GM19025 (cell line): ENCODE measurements at regions not wholly inside any gene's neighbourhood (a gene's known extent, or its start where the extent isn't known, plus 50 kb on each side); places are given as distances from the start of the nearest gene placed in this dataset.

ENCODE experiments used
- ATAC-seq: cut with Tn5 transposase; IDR thresholded peaks from one replicate; pipeline ENCODE4 v1.9.1; 2021; ENCODE audit warnings: mild to moderate bottlenecking, low read depth, moderate library complexity; ENCODE audit not compliant: unreplicated experiment

DNA sequence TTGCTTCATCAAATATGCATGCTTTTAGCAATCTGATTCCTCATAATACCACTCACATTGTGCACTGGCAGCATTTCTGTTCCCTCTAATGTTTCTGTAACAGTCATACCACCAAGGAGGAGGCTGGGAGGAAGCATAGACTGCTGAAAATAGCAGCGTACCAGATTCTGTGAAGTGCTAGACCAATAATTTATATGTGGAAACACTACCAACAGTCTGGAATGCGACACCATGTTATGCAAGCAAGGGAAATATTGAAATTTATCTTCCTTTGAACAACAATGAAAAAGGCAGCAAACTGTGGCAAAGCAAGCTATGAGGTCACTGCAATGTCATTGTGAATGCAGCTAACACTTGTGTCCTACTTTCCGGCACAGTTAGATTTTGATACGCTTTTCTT is 1388.0 kb downstream of the EFNB2 start:
- ATAC-seq: no peak

DNA sequence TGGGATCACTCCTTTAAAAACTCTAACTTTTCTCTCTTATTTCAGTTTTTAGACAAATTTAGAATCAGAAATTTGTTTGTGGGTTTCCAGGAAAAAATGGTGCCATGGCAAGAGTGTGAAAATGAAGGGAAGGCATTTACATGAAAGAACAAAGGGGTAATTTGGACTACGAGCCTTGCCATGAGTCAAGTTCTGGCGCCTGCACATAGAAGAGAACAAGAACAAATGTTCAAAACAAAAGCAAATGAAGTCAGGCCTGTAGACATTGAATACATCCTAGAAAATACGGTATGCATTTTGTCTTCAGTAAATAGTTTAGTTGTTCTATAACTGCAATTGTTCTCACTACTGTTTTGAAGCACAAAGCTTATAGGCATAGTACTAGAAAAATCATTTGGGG is 1390.5 kb downstream of the EFNB2 start:
- no peak for ATAC-seq

DNA sequence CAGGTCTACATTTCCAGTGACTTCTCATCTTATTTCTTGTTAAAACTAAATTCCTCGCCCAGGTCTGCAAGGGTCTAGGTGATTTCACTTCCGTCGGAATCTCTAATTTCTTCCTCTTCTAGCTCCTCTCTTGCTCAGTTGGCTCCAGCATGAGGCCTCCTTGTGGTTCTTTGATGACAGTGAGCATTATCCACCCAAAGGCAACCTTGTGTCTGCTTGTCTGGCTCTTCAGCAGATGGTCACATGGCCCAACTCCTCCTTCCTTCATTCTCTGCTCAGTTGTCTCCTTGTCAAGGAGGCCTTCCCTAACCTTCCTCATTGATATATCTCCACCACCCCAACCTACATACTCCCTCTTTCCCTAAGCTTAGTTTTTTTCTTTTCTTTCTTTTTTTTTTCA is 1391.4 kb downstream of the EFNB2 start:
- ATAC-seq: no peak

DNA sequence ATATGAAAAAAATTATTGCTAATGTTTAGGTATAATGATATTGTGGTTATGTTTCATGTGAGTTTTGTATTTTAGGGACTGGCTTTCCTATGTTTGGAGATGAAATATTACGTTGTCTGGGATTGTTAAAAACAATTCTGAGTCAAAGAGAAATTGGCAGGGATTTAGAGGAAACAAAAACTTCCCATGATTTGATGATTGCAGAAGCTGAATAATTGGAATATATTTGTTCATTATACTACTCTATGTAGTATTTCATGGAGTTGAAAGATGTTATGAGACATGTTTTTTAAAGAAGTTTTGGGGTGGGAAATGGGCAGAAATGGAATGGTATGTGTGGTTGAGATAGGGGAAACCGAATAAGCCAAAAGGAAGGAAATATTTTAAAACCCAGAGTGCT is 1392.9 kb downstream of the EFNB2 start:
- ATAC-seq: no peak

DNA sequence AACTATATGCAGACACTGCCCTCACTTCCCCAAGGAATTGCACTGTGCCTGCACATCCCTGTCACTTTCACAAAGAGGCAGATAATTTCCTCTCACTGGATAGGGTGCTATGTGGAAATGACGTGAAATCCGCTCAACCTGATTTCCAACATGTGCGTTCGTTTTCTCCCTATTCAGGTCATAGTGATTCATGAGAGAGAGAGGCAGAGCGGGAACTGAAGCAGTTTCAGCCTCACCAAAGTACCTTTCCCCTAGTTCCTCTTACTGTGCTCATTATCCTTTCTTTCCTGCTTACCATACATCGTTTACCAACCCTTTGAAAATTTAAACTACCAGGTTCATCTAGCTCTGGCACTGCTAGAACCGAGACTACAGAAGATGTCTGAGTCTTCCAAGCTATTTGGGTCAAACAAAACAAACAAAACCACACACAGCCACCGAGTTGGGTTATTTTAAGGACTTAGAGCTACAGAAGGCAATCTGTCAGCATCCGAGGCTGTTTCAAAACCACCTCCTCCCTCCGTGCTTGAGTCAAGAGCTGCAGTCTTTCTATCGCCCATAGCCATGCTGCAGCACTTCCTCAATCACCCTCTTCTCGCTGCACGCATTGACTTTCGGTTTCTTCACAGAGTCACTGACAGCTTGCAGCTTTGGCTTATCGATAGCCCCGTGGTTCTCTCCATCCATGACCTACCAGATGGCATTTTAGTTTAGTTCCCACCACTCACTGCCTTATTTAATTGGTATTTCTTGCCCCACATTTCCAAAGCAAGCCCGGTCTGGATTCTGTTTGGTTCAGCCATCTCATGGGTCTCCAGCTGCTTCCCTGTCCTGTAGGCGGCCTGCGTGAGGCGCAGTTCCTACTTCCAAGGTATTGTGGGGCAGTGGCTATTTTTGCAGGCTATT is 1395.8 kb downstream of the EFNB2 start:
- ATAC-seq: peak; percentile 97

DNA sequence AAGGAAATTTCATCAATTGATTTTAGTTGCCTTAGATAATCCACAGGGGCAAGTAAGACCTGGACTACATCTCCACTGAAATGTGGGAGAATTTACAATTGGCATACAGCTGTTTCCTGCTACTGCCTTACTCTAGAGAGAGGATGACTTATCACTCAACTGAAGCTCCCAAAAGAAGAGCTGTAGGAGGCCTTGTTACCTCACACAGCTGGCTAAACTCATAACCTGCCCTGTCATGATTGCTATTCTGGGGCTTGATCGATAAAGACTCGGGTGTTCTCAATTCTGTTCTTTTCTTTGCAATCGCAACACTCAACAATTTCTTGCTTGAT is 1396.4 kb downstream of the EFNB2 start:
- peak; percentile 2 for ATAC-seq

DNA sequence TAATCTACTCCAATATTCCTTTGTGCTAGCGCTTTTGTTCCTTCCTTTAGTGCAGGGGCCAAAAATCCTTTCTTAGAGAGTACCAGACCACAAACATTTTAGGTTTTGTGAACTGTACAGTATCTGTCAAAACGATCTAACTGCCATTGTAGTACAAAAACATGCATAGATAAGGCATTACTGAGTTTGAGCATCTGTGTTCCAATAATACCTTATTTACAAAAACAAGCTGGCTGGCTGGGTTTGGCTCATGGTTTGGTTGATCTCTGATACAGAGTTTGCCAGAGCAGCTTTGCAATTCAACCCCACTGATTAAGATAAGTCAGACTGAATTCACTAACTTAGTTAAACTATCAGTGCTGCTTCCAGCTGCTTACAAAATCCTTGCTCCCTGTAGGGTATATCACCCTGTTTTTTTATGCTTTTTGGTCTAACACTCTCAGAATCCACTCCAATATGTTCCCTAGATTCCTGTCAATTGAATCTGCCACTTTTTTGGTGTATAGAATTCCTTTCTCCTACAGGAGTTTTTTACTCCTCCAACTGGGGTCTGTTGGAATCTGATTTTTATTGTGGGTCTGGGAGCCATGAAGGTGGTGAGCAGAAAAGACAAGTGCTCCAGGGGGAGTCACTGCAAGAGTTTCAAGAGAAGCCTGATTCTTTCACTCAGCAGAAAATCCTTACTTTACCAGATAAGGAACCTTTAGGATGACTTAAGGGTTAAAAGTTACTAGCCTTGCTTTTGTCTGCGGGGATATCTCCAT is 1399.4 kb downstream of the EFNB2 start:
- ATAC-seq: no peak

DNA sequence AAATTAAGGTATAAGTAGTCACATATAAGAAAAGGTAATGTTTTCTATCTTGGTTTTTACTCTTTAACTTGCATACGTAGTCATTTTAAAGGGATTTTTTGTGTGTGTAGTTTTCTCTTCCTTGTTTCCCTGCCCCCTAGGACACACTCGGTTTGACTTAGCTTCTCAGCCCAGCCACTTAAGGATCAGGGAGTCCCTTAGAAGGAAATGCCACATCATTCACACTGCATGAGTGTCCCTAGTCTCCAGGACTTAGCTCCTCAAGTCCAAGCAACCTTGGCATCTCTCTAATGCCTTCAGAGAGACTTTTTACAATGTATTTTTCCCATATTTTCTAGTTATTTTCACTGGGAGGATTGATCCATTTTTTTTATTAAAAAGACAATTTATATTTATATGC is 1407.7 kb downstream of the EFNB2 start:
- no peak for ATAC-seq

DNA sequence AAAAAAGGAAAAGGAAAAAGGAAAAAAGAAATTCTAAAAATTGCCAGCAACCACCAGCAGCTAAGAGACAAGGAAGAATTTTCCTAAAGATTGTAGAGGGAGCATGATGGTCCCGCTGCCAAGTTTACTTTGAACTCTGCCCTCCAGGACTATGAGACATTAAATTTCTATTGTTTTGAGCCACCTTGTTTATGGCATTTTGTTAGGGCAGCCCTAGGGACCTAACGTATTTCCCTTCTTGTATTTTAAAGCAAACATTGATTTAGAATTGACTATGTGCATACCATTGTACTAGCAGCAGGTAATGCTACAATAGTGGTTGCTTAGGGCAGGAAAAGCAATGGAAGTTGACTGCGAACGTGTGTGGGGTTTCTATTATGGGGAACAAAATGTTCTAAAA is 1414.2 kb downstream of the EFNB2 start:
- no peak for ATAC-seq

DNA sequence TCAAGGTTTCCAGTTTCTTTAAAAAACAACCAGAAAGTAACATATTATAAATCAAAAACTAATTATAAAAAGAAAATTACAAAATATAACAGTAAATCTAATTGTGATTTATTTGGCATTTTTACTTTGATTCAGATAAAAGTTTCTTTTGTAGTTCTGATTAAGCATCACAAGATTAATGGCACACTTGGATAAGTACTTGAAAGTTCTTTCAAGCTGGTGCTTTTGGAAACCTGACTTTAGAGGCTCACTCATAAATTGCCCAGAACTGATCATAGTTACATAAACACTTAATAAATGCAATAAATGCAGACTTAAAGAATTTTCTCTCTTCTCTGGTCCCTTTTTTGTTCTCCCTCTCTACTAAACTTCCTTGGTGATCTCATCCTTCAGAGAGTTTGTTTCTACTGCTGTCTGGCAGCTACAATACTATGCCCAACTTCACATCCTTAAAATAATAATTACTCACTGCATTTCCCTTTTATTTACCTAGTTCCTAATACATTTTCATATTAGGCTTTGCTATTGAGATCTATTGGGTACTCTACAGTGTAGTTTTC is 1417.0 kb downstream of the EFNB2 start:
- no peak for ATAC-seq

DNA sequence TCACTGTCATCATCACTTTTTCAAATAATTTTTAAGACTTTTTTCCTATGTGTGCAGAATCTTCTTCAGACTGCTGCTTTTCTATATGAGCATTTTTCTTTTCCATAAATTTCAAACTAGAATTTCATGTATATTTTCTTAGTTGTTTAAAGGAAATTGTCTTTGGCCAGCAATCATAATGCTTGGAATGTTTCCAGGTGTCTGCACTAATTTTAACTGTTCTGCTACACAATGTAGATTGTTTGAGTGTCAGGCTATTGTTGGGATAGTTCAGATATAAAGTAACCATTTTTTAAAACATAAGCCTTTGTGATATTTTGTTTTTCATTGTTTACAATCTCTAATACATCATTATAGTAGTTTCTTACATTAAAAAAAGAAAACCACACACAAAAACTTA is 1418.5 kb downstream of the EFNB2 start:
- ATAC-seq: no peak

DNA sequence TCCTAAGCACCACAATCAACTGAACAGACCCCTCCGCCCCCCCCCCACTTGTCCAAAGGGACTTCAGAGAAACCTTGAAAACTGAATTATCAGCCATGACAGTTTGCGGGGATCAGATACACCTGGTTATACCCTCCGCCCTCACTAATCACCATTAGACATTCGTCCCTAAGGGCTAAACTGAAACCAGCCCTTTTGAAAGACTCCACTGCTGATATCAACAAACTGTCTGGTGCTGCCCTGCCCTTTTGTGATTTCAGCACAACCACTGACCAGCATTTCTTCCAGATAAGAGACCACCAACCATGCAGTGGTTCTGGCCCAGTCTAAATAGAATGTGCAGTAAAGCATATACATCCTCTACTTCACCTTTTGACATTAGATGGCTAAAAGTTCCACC is 1422.9 kb downstream of the EFNB2 start:
- no peak for ATAC-seq

DNA sequence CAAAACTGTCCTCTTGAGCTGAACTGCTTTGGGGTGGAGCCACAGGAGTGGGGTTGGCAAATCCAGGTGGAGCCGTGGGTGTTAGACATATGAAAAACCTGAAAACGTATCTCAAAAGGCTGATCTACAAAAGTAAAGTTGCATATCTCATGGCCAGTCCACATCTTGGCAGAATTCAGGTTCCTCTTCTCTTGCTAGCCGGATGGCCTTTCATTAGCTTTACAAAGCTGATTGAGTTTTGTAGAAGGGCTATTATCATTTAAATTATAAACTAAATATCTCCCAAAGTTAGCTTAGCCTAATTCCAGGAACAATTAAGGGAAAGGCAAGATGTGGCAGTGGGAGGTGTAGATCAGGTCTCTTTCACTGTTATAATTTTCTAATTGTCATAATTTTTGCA is 1427.7 kb downstream of the EFNB2 start:
- no peak for ATAC-seq

DNA sequence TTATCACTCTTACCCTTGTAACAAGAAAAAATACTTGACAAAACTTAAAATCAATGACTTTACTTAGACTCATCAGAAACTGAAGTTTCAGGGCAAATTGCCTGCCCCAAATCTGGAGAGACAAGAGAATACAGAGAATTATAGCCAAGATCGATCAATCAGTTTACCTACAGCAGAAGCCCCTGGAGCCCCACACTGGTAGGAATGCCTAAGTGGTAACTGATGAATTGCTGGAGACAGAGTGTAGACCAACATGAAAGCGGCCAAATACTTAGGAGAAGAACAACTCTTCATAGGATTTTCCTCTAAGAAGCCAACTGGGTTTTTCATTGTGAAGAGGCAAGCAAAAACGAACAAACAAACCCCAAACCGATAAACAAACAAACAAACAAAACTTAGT is 1430.0 kb downstream of the EFNB2 start:
- ATAC-seq: no peak

DNA sequence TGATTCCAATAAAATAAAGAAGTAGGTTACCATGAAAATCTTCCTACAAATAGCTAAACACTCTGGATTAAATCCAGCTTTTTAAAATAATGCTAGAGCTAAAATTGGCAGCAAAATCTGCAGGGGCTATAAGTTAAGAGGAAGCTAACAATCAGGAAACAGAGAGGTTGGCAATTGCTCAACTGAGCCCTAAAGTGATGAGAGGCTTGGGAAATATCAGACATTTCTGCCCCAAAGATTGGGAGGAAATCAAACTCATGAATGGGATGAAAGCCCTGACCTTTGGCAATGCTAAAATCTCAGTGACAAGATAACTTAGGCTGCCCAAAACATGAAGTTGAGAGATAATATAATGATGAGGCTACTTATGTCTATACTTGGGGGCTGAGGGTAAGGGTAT is 1437.9 kb downstream of the EFNB2 start:
- no peak for ATAC-seq

DNA sequence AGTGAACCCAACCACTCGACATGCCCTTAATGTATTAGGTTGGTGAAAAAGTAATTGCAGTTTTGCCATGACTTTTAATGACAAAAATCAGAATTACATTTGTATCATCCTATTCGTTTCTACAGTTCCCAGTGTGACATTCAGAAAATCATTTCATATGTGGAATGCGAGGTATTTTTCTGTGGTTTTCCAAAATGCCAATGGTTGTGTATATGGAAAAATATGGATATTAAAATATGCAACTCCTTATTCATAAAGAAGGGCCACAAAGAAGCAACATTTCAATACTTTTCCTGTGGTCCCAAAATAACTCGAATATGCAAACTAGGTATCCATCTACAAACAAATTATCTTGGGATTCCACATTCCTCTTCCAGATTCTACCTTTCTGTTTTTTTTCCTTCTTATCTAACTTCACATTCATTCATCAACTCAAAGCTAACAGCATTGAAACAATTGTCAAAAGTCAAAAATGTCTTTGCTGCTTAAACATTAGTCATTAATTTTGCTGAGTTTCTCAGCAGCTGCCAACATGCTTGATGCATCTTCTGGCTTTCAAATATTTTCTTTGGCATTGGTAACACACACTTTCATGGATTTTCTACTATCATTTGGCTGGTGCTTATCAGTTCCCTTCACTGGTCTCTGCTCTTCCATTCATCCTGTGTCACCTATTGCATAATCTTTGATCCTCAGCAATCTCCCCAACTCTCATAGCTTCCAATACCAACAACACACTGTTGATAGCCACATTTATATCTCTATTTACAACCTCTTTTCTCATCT is 1445.4 kb downstream of the EFNB2 start:
- ATAC-seq: no peak

DNA sequence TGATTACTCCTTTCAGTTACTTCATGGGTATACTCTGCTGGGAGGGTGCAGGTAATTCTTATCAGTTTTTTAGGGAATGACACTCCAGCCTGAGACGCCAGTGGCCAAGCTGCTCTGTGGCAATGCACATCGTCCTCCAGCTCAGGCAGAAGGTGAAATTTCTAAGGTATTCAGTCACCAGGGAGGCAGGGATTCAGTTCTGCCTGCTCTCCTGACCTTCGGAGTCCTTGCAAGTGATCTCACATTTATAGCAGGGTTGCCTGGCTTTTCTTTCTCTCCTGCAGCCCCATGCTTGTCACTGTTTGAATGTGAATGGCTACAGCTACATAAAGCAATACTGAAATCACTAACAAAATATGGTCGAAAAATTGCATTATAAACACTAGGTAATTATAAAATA is 1447.5 kb downstream of the EFNB2 start:
- ATAC-seq: no peak

DNA sequence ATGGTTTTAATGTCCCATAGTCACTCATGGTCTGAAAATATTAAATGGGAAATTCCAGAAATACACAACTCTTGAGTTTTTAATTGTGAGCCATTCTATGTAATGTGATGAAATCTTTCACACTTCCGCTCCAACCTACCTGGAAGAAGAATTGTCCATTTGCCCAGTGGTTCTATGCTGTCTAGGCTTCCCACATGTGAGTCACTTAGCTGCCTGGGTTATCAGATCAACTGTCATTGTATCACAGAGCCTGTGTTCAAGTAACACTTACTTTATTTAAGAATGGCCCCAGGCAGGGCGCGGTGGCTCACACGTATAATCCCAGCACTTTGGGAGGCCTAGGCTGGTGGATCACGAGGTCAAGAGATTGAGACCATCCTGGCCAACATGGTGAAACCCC is 1450.5 kb downstream of the EFNB2 start:
- no peak for ATAC-seq

DNA sequence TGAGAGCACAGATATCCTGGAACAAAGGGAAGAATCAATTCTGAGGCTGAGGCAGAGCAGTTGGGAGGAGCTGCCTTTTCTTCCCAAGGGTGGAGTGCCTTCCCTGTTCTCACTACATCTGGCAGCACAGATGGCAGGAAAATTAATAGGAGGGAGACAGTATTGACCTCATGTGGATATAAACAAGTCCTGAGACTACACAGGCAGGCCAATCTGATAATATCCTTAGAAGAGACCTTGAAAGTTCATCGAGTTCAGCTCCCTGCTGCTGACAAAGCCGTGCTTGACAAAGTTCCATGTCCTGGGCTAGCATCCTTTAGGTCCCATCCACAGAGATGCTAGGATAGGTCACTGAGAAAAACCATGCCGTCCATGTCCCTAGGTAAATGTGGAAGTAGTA is 1451.5 kb downstream of the EFNB2 start:
- no peak for ATAC-seq

DNA sequence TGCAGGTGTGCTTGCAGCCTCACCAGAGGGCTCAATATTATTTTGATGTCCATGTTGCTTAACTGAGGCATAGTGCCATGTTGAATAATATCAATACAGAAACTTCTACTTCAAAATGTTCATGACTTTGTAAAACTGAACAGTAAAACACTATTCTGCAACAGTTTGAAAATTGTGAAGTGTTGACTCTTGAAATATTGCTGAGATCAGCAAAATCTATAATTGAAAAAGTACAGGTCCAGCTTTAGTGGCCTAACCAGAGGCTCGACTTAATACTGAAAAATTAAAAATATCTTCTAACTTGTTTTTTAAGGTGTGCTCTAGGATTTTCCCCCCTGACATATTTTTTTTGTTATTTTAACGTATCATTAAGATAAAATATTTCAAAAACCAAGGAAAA is 1460.7 kb downstream of the EFNB2 start:
- no peak for ATAC-seq

DNA sequence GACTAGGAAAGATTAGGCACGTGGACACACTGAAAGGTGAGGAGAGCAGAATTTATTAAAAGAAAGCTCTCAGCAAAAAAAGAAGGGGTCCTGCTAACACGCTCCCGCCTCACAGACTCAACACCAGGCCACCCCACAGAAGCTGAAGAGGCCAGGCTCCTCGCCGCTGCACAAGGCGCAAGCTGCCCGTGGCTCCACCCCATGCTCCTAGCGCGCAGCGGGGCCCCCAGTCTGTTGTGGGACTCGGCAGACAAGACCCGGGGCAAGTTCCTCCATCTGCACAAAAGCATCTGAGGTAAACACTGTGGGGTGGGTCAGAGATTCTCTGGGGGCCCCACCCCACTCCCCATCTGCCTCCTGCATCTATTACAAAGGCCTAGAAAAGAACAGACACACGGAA is 1462.4 kb downstream of the EFNB2 start:
- ATAC-seq: no peak
